HEK293 (cell line): ENCODE measurements at regions not wholly inside any gene's neighbourhood (a gene's known extent, or its start where the extent isn't known, plus 50 kb on each side); places are given as distances from the start of the nearest gene placed in this dataset.

Source experiments
- CTCF ChIA-PET: fragments of 350-600 bp; formaldehyde crosslinking; extraction: SDS; loops from one replicate; lab custom pipeline; 2021; ENCODE audit warnings: antibody characterized with exemption; lab: Yijun Ruan, JAX
- POLR2A ChIA-PET: fragments of 300-600 bp; formaldehyde crosslinking; extraction: SDS; loops from one replicate; lab custom pipeline; 2020; ENCODE audit warnings: antibody characterized with exemption, inconsistent platforms; lab: Yijun Ruan, JAX
- H3K27ac ChIP-seq: fragments of 200-500 bp; sonication (Bioruptor generic); 2 replicates; pipeline ENCODE4 v1.5.1; 2014; ENCODE audit warnings: low read depth, low read length, control low read depth, inconsistent platforms; ENCODE audit errors: extremely low read depth
- H3K36me3 ChIP-seq, 2 experiments: fragments of 200-500 bp in 1 of 2; sonication (Bioruptor generic) in 1 of 2; 1 replicate in 1 of 2; 2 replicates in 1 of 2; pipeline ENCODE4 v1.5.1; 2014 to 2017; ENCODE audit warnings: inconsistent platforms in 2 of 2, low read length in 2 of 2; ENCODE audit not compliant: control insufficient read depth in 2 of 2, insufficient read depth in 1 of 2
- H3K4me1 ChIP-seq: fragments of 200-500 bp; sonication (Bioruptor generic); 2 replicates; pipeline ENCODE4 v1.5.1; 2014; ENCODE audit warnings: mild to moderate bottlenecking, low read length, inconsistent platforms; ENCODE audit not compliant: control insufficient read depth, insufficient read depth
- H3K4me3 ChIP-seq: 2 replicates; pipeline ENCODE4 v1.5.1; 2011; ENCODE audit warnings: low read depth, mild to moderate bottlenecking, control low read depth, low read length, moderate library complexity
- H3K9me3 ChIP-seq: fragments of 200-500 bp; sonication (Bioruptor generic); 2 replicates; pipeline ENCODE4 v1.5.1; 2014; ENCODE audit warnings: low read depth, low read length, inconsistent platforms; ENCODE audit not compliant: control insufficient read depth, insufficient read depth
- REPIN1 ChIP-seq: fragments of 450-650 bp; formaldehyde crosslinking; IDR thresholded peaks from 2 replicates; pipeline ENCODE4 v1.5.1; 2017; ENCODE audit warnings: missing biosample characterization, missing genetic modification characterization, low read depth
- SETDB1 ChIP-seq: IDR thresholded peaks from one replicate; pipeline ENCODE4 v1.6.1; 2017; ENCODE audit warnings: mild to moderate bottlenecking, low read length, moderate library complexity, mixed read lengths; ENCODE audit not compliant: insufficient read length
- SP7 ChIP-seq: fragments of 450-650 bp; formaldehyde crosslinking; IDR thresholded peaks from 2 replicates; pipeline ENCODE4 v1.5.1; 2016; ENCODE audit warnings: missing biosample characterization, missing genetic modification characterization
- ZBTB17 ChIP-seq: fragments of 450-650 bp; formaldehyde crosslinking; IDR thresholded peaks from 2 replicates; pipeline ENCODE4 v1.5.1; 2016; ENCODE audit warnings: missing biosample characterization, missing genetic modification characterization
- ZEB2 ChIP-seq: fragments of 450-650 bp; formaldehyde crosslinking; IDR thresholded peaks from 2 replicates; pipeline ENCODE4 v1.5.1; 2016; ENCODE audit warnings: missing biosample characterization, missing genetic modification characterization
- ZNF133 ChIP-seq: fragments of 450-650 bp; formaldehyde crosslinking; IDR thresholded peaks from 2 replicates; pipeline ENCODE4 v1.5.1; 2016; ENCODE audit warnings: missing biosample characterization, missing genetic modification characterization
- ZNF138 ChIP-seq: fragments of 450-650 bp; formaldehyde crosslinking; IDR thresholded peaks from 2 replicates; pipeline ENCODE4 v1.5.1; 2016; ENCODE audit warnings: missing biosample characterization, missing genetic modification characterization, borderline replicate concordance
- ZNF155 ChIP-seq: fragments of 450-650 bp; formaldehyde crosslinking; IDR thresholded peaks from 2 replicates; pipeline ENCODE4 v1.5.1; 2016; ENCODE audit warnings: missing biosample characterization, missing genetic modification characterization
- ZNF311 ChIP-seq: fragments of 450-650 bp; formaldehyde crosslinking; IDR thresholded peaks from 2 replicates; pipeline ENCODE4 v1.5.1; 2017; ENCODE audit warnings: missing biosample characterization, missing genetic modification characterization, borderline replicate concordance
- ZNF341 ChIP-seq: fragments of 450-650 bp; formaldehyde crosslinking; IDR thresholded peaks from 2 replicates; pipeline ENCODE4; 2016; ENCODE audit warnings: low read depth, missing biosample characterization, missing genetic modification characterization
- ZNF394 ChIP-seq: fragments of 450-650 bp; formaldehyde crosslinking; IDR thresholded peaks from 2 replicates; pipeline ENCODE4 v1.5.1; 2016; ENCODE audit warnings: missing biosample characterization, missing genetic modification characterization, mild to moderate bottlenecking, moderate library complexity, borderline replicate concordance
- ZNF426 ChIP-seq: fragments of 450-650 bp; formaldehyde crosslinking; IDR thresholded peaks from 2 replicates; pipeline ENCODE4 v1.5.1; 2017; ENCODE audit warnings: missing biosample characterization, missing genetic modification characterization, mild to moderate bottlenecking, inconsistent platforms, moderate library complexity
- ZNF433 ChIP-seq: fragments of 450-650 bp; formaldehyde crosslinking; IDR thresholded peaks from 2 replicates; pipeline ENCODE4 v1.5.1; 2016; ENCODE audit warnings: missing biosample characterization, missing genetic modification characterization, low read depth
- ZNF48 ChIP-seq: fragments of 450-650 bp; formaldehyde crosslinking; IDR thresholded peaks from 2 replicates; pipeline ENCODE4 v1.5.1; 2016; ENCODE audit warnings: missing biosample characterization, missing genetic modification characterization
- ZNF501 ChIP-seq: fragments of 450-650 bp; formaldehyde crosslinking; IDR thresholded peaks from 2 replicates; pipeline ENCODE4 v1.5.1; 2016; ENCODE audit warnings: missing biosample characterization, missing genetic modification characterization
- ZNF571 ChIP-seq: fragments of 450-650 bp; formaldehyde crosslinking; IDR thresholded peaks from 2 replicates; pipeline ENCODE4 v1.5.0; 2017; ENCODE audit warnings: missing biosample characterization, missing genetic modification characterization
- ZNF600 ChIP-seq: fragments of 450-650 bp; formaldehyde crosslinking; IDR thresholded peaks from 2 replicates; pipeline ENCODE4 v1.5.1; 2016; ENCODE audit warnings: missing biosample characterization, missing genetic modification characterization
- ZNF629 ChIP-seq: fragments of 450-650 bp; formaldehyde crosslinking; IDR thresholded peaks from 2 replicates; pipeline ENCODE4 v1.5.1; 2017; ENCODE audit warnings: missing biosample characterization, missing genetic modification characterization
- ZNF670 ChIP-seq: fragments of 450-650 bp; formaldehyde crosslinking; IDR thresholded peaks from 2 replicates; pipeline ENCODE4 v1.5.1; 2016; ENCODE audit warnings: missing biosample characterization, missing genetic modification characterization, low read depth
- ZNF76 ChIP-seq: fragments of 450-650 bp; formaldehyde crosslinking; IDR thresholded peaks from 2 replicates; pipeline ENCODE4; 2016; ENCODE audit warnings: low read depth, missing biosample characterization, missing genetic modification characterization, borderline replicate concordance
- ZNF777 ChIP-seq: fragments of 450-650 bp; formaldehyde crosslinking; IDR thresholded peaks from 2 replicates; pipeline ENCODE4 v1.5.1; 2017; ENCODE audit warnings: missing biosample characterization, missing genetic modification characterization, borderline replicate concordance
- ZNF792 ChIP-seq: fragments of 450-650 bp; formaldehyde crosslinking; IDR thresholded peaks from 2 replicates; pipeline ENCODE4 v1.5.1; 2016; ENCODE audit warnings: missing biosample characterization, missing genetic modification characterization
- ZNF843 ChIP-seq: fragments of 450-650 bp; formaldehyde crosslinking; IDR thresholded peaks from 2 replicates; pipeline ENCODE4 v1.5.1; 2016; ENCODE audit warnings: missing biosample characterization, missing genetic modification characterization
- ZSCAN16 ChIP-seq: fragments of 450-650 bp; formaldehyde crosslinking; IDR thresholded peaks from 2 replicates; pipeline ENCODE4 v1.5.1; 2016; ENCODE audit warnings: missing biosample characterization, missing genetic modification characterization
- ZSCAN30 ChIP-seq: fragments of 450-650 bp; IDR thresholded peaks from 2 replicates; pipeline ENCODE4 v1.5.1; 2018; ENCODE audit warnings: missing biosample characterization, mild to moderate bottlenecking, missing genetic modification characterization, moderate library complexity
- TF ChIP-seq, protein P1 (sequence below): fragments of 450-650 bp; formaldehyde crosslinking; IDR thresholded peaks from 2 replicates; pipeline ENCODE4 v1.5.1; 2016; ENCODE audit warnings: missing biosample characterization, missing genetic modification characterization
- TF ChIP-seq, protein P2 (sequence below): fragments of 450-650 bp; formaldehyde crosslinking; IDR thresholded peaks from 2 replicates; pipeline ENCODE4 v1.5.1; 2016; ENCODE audit warnings: missing biosample characterization, missing genetic modification characterization
- TF ChIP-seq, protein P3 (sequence below): fragments of 450-650 bp; formaldehyde crosslinking; IDR thresholded peaks from 2 replicates; pipeline ENCODE4 v1.5.0; 2017; ENCODE audit warnings: missing biosample characterization, missing genetic modification characterization, borderline replicate concordance

DNA sequence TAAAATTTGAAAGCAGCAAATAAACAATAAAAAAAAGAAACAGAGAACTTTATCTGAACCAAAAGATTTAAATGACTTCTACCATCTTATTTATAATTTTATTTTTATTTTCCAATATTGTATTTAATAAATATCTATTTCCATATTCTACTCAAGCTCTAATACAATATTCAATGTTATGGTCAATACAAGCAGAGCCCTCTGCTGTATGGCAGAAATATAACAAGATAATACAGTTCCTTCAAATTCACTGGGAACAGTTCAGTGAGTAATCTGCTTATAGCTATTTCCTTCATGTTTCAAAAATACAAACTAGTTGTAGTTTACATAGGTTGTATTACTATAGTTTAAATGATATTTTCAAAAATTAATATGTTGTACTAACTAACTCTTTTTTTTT lies 332.7 kb downstream of the PRDM9 start:
- POLR2A ChIA-PET = no interaction called here
- no peak overlapping the region for H3K4me3 ChIP-seq
- CTCF ChIA-PET = interaction anchor here (1.2 kb wide), 2 partner anchors 20 to 631 kb away, joined by 6 read pairs; no protein-coding TSS in a partner anchor
- TF ChIP-seq ZBTB17 (no peak), ZNF155 (tag by site-specific recombination) (no peak), ZNF777 (no peak), ZNF48 (tag by site-specific recombination) (no peak), ZNF571 (no peak), ZNF433 (no peak), ZNF341 (tag by site-specific recombination) (no peak), SP7 (tag by site-specific recombination) (no peak), ZNF394 (tag by site-specific recombination) (no peak), REPIN1 (tag by site-specific recombination) (no peak)
- TF ChIP-seq, protein P1, sequence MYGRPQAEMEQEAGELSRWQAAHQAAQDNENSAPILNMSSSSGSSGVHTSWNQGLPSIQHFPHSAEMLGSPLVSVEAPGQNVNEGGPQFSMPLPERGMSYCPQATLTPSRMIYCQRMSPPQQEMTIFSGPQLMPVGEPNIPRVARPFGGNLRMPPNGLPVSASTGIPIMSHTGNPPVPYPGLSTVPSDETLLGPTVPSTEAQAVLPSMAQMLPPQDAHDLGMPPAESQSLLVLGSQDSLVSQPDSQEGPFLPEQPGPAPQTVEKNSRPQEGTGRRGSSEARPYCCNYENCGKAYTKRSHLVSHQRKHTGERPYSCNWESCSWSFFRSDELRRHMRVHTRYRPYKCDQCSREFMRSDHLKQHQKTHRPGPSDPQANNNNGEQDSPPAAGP = no peak
- TF ChIP-seq, protein P2, sequence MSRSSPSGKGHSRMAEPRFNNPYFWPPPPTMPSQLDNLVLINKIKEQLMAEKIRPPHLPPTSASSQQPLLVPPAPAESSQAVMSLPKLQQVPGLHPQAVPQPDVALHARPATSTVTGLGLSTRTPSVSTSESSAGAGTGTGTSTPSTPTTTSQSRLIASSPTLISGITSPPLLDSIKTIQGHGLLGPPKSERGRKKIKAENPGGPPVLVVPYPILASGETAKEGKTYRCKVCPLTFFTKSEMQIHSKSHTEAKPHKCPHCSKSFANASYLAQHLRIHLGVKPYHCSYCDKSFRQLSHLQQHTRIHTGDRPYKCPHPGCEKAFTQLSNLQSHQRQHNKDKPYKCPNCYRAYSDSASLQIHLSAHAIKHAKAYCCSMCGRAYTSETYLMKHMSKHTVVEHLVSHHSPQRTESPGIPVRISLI (tag by site-specific recombination) = no peak
- TF ChIP-seq, all 188 proteins: peak for 0
- Histone ChIP-seq H3K36me3 (no peaks in the 10 kb centered on the region), H3K27ac (no peak overlapping the region), H3K9me3 (no peaks in the 10 kb centered on the region), H3K4me1 (no peaks in the 10 kb centered on the region)

DNA sequence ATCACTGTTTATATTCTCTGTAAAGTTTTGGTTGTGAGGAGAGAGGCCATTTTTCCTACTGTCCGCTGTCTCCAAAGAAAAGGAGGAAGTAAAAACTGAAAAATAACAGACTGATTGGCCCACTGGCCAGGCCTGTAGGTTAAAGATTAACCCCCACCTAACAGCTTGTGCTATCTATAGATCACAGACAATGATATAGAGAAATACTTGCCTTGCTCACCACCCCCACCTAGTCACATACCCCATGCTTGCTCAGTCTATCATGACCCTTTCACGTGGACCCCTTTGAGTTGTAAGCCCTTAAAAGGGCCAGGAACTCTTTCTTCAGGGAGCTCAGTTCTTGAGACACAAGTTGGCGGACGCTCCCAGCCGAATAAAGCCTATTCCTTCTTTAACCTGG lies 357.4 kb downstream of the PRDM9 start:
- ChIA-PET CTCF (interaction anchor here (0.7 kb wide), 1 partner anchor 30 kb away, joined by 4 read pairs; no protein-coding TSS in a partner anchor), POLR2A (no interaction called here)
- Histone ChIP-seq H3K36me3 (no peaks in the 10 kb centered on the region), H3K9me3 (no peaks in the 10 kb centered on the region), H3K4me1 (no peaks in the 10 kb centered on the region), H3K4me3 (no peak overlapping the region), H3K27ac (no peak overlapping the region)
- TF ChIP-seq ZNF76 (tag by site-specific recombination) = no peak
- TF ChIP-seq ZNF629 (tag by site-specific recombination) = no peak
- no peak for TF ChIP-seq ZNF341 (tag by site-specific recombination)
- TF ChIP-seq, protein P3, sequence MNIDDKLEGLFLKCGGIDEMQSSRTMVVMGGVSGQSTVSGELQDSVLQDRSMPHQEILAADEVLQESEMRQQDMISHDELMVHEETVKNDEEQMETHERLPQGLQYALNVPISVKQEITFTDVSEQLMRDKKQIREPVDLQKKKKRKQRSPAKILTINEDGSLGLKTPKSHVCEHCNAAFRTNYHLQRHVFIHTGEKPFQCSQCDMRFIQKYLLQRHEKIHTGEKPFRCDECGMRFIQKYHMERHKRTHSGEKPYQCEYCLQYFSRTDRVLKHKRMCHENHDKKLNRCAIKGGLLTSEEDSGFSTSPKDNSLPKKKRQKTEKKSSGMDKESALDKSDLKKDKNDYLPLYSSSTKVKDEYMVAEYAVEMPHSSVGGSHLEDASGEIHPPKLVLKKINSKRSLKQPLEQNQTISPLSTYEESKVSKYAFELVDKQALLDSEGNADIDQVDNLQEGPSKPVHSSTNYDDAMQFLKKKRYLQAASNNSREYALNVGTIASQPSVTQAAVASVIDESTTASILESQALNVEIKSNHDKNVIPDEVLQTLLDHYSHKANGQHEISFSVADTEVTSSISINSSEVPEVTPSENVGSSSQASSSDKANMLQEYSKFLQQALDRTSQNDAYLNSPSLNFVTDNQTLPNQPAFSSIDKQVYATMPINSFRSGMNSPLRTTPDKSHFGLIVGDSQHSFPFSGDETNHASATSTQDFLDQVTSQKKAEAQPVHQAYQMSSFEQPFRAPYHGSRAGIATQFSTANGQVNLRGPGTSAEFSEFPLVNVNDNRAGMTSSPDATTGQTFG (tag by site-specific recombination) = no peak
- no peak for TF ChIP-seq ZNF138 (tag by site-specific recombination)
- no peak for TF ChIP-seq REPIN1 (tag by site-specific recombination)
- TF ChIP-seq ZNF600 (tag by site-specific recombination) = no peak
- no peak for TF ChIP-seq ZNF843 (tag by site-specific recombination)
- no peak for TF ChIP-seq ZSCAN30 (tag by site-specific recombination)
- TF ChIP-seq ZNF311 (tag by site-specific recombination) = no peak
- TF ChIP-seq SETDB1 = no peak
- TF ChIP-seq ZEB2 = no peak
- no peak for TF ChIP-seq ZNF792
- no peak for TF ChIP-seq ZNF426 (tag by site-specific recombination)
- no peak for TF ChIP-seq ZNF501
- TF ChIP-seq ZNF133 = no peak
- no peak for TF ChIP-seq ZSCAN16 (tag by site-specific recombination)
- TF ChIP-seq ZNF670 (tag by site-specific recombination) = no peak
